A549 (cell line): ENCODE measurements at regions not wholly inside any gene's neighbourhood (a gene's known extent, or its start where the extent isn't known, plus 50 kb on each side); places are given as distances from the start of the nearest gene placed in this dataset.

ENCODE experiments used
- ATAC-seq, 2 experiments: fragments of 200-7000 bp in 1 of 2; fragments of >200 bp in 1 of 2; cut with Nextera tagmentation in 1 of 2; cut with Tn5 transposase in 1 of 2; 3 replicates each; pipeline versions ENCODE4 v1.8.0 to v1.9.1; 2018 to 2020; ENCODE audit warnings: mild to moderate bottlenecking in 1 of 2, moderate library complexity in 1 of 2
- CTCF ChIA-PET: fragments of 300-600 bp; sonication (Branson Sonifier 250); formaldehyde crosslinking; extraction: SDS; loops from one replicate; lab custom pipeline; 2021; ENCODE audit warnings: antibody characterized with exemption, inconsistent platforms; lab: Yijun Ruan, JAX
- POLR2A ChIA-PET: fragments of 350-600 bp; formaldehyde crosslinking; extraction: SDS; loops from one replicate; lab custom pipeline; 2021; ENCODE audit warnings: antibody characterized with exemption, inconsistent platforms; lab: Yijun Ruan, JAX
- DNase-seq, 2 experiments: peaks; one replicate each; pipeline versions ENCODE4 v3.0.0 to v3.0.0-alpha.2; 2011 to 2016; ENCODE audit warnings: low read depth in 1 of 2, low spot score in 1 of 2
- FAIRE-seq: peaks from 2 replicates; lab custom pipeline; 2011; peaks lifted over from hg19 to GRCh38; lab: Jason Lieb, UNC
- H3K27ac ChIP-seq, 2 experiments: fragments of >200 bp; sonication (Bioruptor Twin); formaldehyde crosslinking; 3 replicates each; pipeline ENCODE4 v1.5.1; 2016 to 2017
- H3K4me1 ChIP-seq: fragments of >200 bp; sonication (Bioruptor Twin); formaldehyde crosslinking; 3 replicates; pipeline ENCODE4 v1.6.1; 2016
- H3K4me2 ChIP-seq: fragments of >200 bp; sonication (Bioruptor Twin); formaldehyde crosslinking; 3 replicates; pipeline ENCODE4 v1.6.1; 2016
- H3K4me3 ChIP-seq: fragments of >200 bp; sonication (Bioruptor Twin); formaldehyde crosslinking; 3 replicates; pipeline ENCODE4 v1.5.1; 2016
- H3K9me3 ChIP-seq: fragments of >200 bp; sonication (Bioruptor Twin); formaldehyde crosslinking; 3 replicates; pipeline ENCODE4 v1.6.1; 2016
- BHLHE40 ChIP-seq: IDR thresholded peaks from 2 replicates; pipeline ENCODE4 v1.6.1; 2012; ENCODE audit warnings: low read depth, low read length, inconsistent platforms
- CBX2 ChIP-seq: fragments of 200-600 bp; sonication (generic); IDR thresholded peaks from 2 replicates; pipeline ENCODE4 v1.6.1; 2016; ENCODE audit warnings: low read depth, mild to moderate bottlenecking, borderline replicate concordance
- CEBPB ChIP-seq, 2 experiments: fragments of >200 bp in 1 of 2; sonication (Bioruptor Twin) in 1 of 2; formaldehyde crosslinking in 1 of 2; IDR thresholded peaks; 2 replicates each; pipeline ENCODE4 v1.6.1; 2012 to 2016
- CHD2 ChIP-seq: fragments of 150-350 bp; IDR thresholded peaks from 2 replicates; pipeline ENCODE4 v1.6.1; 2014; ENCODE audit warnings: low read length; ENCODE audit not compliant: partially characterized antibody
- CHD4 ChIP-seq: fragments of 200-600 bp; sonication (generic); IDR thresholded peaks from 2 replicates; pipeline ENCODE4 v1.6.1; 2016; ENCODE audit warnings: antibody characterized with exemption, mild to moderate bottlenecking, borderline replicate concordance
- EHMT2 ChIP-seq: fragments of 200-600 bp; sonication (generic); IDR thresholded peaks from 2 replicates; pipeline ENCODE4 v1.6.1; 2016; ENCODE audit warnings: antibody characterized with exemption, low read depth, mild to moderate bottlenecking, moderate library complexity
- ELK1 ChIP-seq: fragments of 150-350 bp; IDR thresholded peaks from 2 replicates; pipeline ENCODE4 v1.6.1; 2014; ENCODE audit warnings: low read depth, mild to moderate bottlenecking, low read length
- FOSB ChIP-seq: fragments of 250-450 bp; sonication (Bioruptor Pico); IDR thresholded peaks from 2 replicates; pipeline ENCODE4 v1.5.0; 2020; ENCODE audit warnings: mild to moderate bottlenecking, moderate library complexity
- FOXS1 ChIP-seq: fragments of 250-450 bp; sonication (Bioruptor Pico); IDR thresholded peaks from 2 replicates; pipeline ENCODE4 v1.5.0; 2020; ENCODE audit warnings: mild to moderate bottlenecking, moderate library complexity
- GATA3 ChIP-seq: IDR thresholded peaks from 2 replicates; pipeline ENCODE4 v1.6.1; 2012; ENCODE audit warnings: borderline replicate concordance
- HEYL ChIP-seq: fragments of 250-450 bp; sonication (Bioruptor Pico); IDR thresholded peaks from 2 replicates; pipeline ENCODE4 v1.8.0; 2021; ENCODE audit warnings: mild to moderate bottlenecking, moderate library complexity
- HOXA7 ChIP-seq: fragments of 250-450 bp; sonication (Bioruptor Pico); IDR thresholded peaks from 2 replicates; pipeline ENCODE4 v1.5.0; 2020; ENCODE audit warnings: mild to moderate bottlenecking, moderate library complexity
- JUNB ChIP-seq: fragments of >200 bp; sonication (Bioruptor Twin); formaldehyde crosslinking; IDR thresholded peaks from 2 replicates; pipeline ENCODE4 v1.6.1; 2016
- KDM1A ChIP-seq: fragments of 200-600 bp; sonication (generic); IDR thresholded peaks from 2 replicates; pipeline ENCODE4 v1.6.1; 2016; ENCODE audit warnings: low read depth, mild to moderate bottlenecking
- MAFK ChIP-seq: fragments of 450-650 bp; IDR thresholded peaks from 2 replicates; pipeline ENCODE4 v1.6.1; 2014; ENCODE audit not compliant: partially characterized antibody
- NFE2L2 ChIP-seq: fragments of 150-350 bp; conservative IDR thresholded peaks from 2 replicates; pipeline ENCODE4 v1.6.1; 2014; ENCODE audit warnings: low read length
- NR3C1 ChIP-seq: fragments of >200 bp; sonication (Bioruptor Twin); formaldehyde crosslinking; IDR thresholded peaks from 3 replicates; pipeline ENCODE4 v1.6.1; 2017
- PBX3 ChIP-seq: IDR thresholded peaks from 2 replicates; pipeline ENCODE4 v1.6.1; 2012
- POLR2A ChIP-seq: IDR thresholded peaks from 2 replicates; pipeline ENCODE4 v1.6.1; 2012; ENCODE audit warnings: mild to moderate bottlenecking, low read length
- POLR2AphosphoS2 ChIP-seq: conservative IDR thresholded peaks from 2 replicates; pipeline ENCODE4 v1.6.1; 2012; ENCODE audit warnings: low read length, improper control_type of control experiment, inconsistent platforms
- RARB ChIP-seq: fragments of 250-450 bp; sonication (Bioruptor Pico); IDR thresholded peaks from 2 replicates; pipeline ENCODE4 v1.8.0; 2021; ENCODE audit warnings: mild to moderate bottlenecking, moderate library complexity
- RFX5 ChIP-seq: fragments of 450-650 bp; IDR thresholded peaks from 2 replicates; pipeline ENCODE4 v1.7.1; 2014; ENCODE audit warnings: antibody characterized with exemption, mild to moderate bottlenecking, moderate library complexity
- SMC3 ChIP-seq: fragments of >200 bp; sonication (Bioruptor Twin); formaldehyde crosslinking; IDR thresholded peaks from 3 replicates; pipeline ENCODE4 v1.6.1; 2018; ENCODE audit warnings: inconsistent platforms
- SREBF2 ChIP-seq: fragments of 450-650 bp; IDR thresholded peaks from 2 replicates; pipeline ENCODE4 v1.6.1; 2014; ENCODE audit warnings: mild to moderate bottlenecking, moderate library complexity
- ZC3H11A ChIP-seq: fragments of 450-650 bp; IDR thresholded peaks from 2 replicates; pipeline ENCODE4 v1.6.1; 2014; ENCODE audit warnings: antibody characterized with exemption, mild to moderate bottlenecking
- ZFP36 ChIP-seq: fragments of 450-650 bp; IDR thresholded peaks from 2 replicates; pipeline ENCODE4 v1.6.1; 2014; ENCODE audit warnings: borderline replicate concordance; ENCODE audit not compliant: partially characterized antibody
- ZNF302 ChIP-seq: fragments of 250-450 bp; sonication (Bioruptor Pico); IDR thresholded peaks from 2 replicates; pipeline ENCODE4 v1.9.0; 2021; ENCODE audit warnings: inconsistent platforms, mild to moderate bottlenecking, moderate library complexity
- ZSCAN20 ChIP-seq: fragments of 250-450 bp; sonication (Bioruptor Pico); IDR thresholded peaks from 2 replicates; pipeline ENCODE4 v1.8.0; 2022; ENCODE audit warnings: mild to moderate bottlenecking, moderate library complexity
- WGBS: methylation state at CpG from one replicate; pipeline ENCODE4 v1.1.6; 2017; ENCODE audit errors: missing lambda C conversion rate; 5-methylcytosine and 5-hydroxymethylcytosine counted together
- TF ChIP-seq, protein P1 (sequence below): fragments of 250-450 bp; sonication (Bioruptor Pico); IDR thresholded peaks from 2 replicates; pipeline ENCODE4 v1.5.0; 2021; ENCODE audit warnings: mild to moderate bottlenecking, moderate library complexity, borderline replicate concordance
- TF ChIP-seq, protein P2 (sequence below): IDR thresholded peaks from 2 replicates; pipeline ENCODE4 v1.6.1; 2012

- Histone ChIP-seq H3K27ac (no peak overlapping the region), H3K4me3 (no peak overlapping the region), H3K9me3 (no peaks in the 10 kb centered on the region), H3K4me1 (no peaks in the 10 kb centered on the region), H3K4me2 (no peak overlapping the region)
- no peak for DNase-seq
- no peak for ATAC-seq
- ChIA-PET CTCF (no interaction called here), POLR2A (no interaction called here)
- WGBS = 87% methylated on average over 1 of the region's 1 CpG
- no peak for TF ChIP-seq ZSCAN20 (CRISPR knock-in tag)
- TF ChIP-seq EHMT2 = no peak
- no peak for TF ChIP-seq HEYL (CRISPR knock-in tag)
- TF ChIP-seq MAFK = no peak
- TF ChIP-seq GATA3 = no peak
- no peak for TF ChIP-seq CBX2
- FAIRE-seq = no peak
Observed at GRCh38 chr6:11640486-11640885, 102.9 kb downstream of the TMEM170B start.

DNA sequence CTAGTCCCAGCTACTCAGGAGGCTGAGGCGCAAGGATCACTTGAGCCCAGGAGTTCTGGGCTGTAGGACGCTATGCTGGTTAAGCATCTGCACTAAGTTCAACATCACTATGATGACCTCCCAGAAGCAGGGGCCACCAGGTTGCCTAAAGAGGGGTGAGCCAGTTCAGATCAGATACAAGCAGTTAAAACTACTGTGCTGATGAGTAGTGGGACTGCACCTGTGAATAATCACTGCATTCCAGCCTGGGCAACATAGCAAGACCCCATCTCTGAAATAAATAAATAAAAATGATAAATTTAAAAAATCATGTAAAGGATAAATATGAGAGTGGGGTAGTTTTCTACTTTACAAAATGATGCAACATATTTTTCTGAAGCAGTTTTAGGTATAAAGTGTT, 106.5 kb downstream of the TMEM170B start:
- DNase-seq (no peak), ATAC-seq (no peak), FAIRE-seq (no peak)
- CTCF ChIA-PET = interaction anchor here (1.6 to 3.6 kb wide), 2 partner anchors 11 to 590 kb away, joined by 3 to 21 read pairs; no protein-coding TSS in a partner anchor
- H3K27ac ChIP-seq = no peak overlapping the region
- H3K4me2 ChIP-seq = no peak overlapping the region
- POLR2A ChIA-PET = no interaction called here
- 93% methylated on average over 2 of the region's 2 CpGs for WGBS
- TF ChIP-seq RFX5 (no peak), FOSB (CRISPR knock-in tag) (no peak), CHD2 (no peak), SMC3 (no peak), HOXA7 (CRISPR knock-in tag) (no peak), KDM1A (no peak), NFE2L2 (no peak), NR3C1 (no peak), ZSCAN20 (CRISPR knock-in tag) (no peak), ZFP36 (no peak), POLR2AphosphoS2 (no peak)
- TF ChIP-seq, protein P1, sequence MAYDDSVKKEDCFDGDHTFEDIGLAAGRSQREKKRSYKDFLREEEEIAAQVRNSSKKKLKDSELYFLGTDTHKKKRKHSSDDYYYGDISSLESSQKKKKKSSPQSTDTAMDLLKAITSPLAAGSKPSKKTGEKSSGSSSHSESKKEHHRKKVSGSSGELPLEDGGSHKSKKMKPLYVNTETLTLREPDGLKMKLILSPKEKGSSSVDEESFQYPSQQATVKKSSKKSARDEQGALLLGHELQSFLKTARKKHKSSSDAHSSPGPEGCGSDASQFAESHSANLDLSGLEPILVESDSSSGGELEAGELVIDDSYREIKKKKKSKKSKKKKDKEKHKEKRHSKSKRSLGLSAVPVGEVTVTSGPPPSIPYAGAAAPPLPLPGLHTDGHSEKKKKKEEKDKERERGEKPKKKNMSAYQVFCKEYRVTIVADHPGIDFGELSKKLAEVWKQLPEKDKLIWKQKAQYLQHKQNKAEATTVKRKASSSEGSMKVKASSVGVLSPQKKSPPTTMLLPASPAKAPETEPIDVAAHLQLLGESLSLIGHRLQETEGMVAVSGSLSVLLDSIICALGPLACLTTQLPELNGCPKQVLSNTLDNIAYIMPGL (CRISPR knock-in tag) = no peak
- TF ChIP-seq, protein P2, sequence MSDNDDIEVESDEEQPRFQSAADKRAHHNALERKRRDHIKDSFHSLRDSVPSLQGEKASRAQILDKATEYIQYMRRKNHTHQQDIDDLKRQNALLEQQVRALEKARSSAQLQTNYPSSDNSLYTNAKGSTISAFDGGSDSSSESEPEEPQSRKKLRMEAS = no peak
- H3K4me1 ChIP-seq = no peaks in the 10 kb centered on the region
- H3K4me3 ChIP-seq = no peak overlapping the region
- H3K9me3 ChIP-seq = peaks cover 6% of the 10 kb centered on the region; the same call in 2 of the 3 replicates

DNA sequence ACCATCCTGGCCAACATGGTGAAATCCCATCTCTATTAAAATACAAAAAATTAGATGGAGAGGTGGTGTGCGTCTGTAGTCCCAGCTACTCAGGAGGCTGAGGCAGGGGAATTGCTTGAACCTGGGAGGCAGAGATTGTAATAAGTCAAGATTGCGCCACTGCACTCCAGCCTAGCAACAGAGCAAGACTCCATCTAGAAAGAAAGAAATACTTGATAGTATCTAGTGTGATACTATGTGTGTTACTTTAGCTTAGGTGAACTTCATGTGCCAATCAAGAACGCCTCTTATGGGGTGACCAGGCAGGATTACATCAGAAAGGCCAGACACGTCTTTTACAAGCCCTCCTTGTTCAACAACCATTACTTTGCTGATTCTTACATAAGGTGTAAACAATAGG, 107.1 kb downstream of the TMEM170B start:
- DNase-seq (no peak), ATAC-seq (no peak), FAIRE-seq (no peak)
- WGBS = 90% methylated on average over 4 of the region's 4 CpGs
- H3K4me1 ChIP-seq = no peaks in the 10 kb centered on the region; the same call in 2 of the 3 replicates
- TF ChIP-seq RFX5 (no peak), ZSCAN20 (CRISPR knock-in tag) (no peak), POLR2A (no peak), JUNB (no peak), ZC3H11A (no peak)
- H3K4me2 ChIP-seq = no peak overlapping the region
- H3K27ac ChIP-seq = no peak overlapping the region
- POLR2A ChIA-PET = no interaction called here
- CTCF ChIA-PET = interaction anchor here (1.3 to 3.6 kb wide), 3 partner anchors 11 to 590 kb away, joined by 3 to 21 read pairs (median 3); no protein-coding TSS in a partner anchor
- no peak overlapping the region for H3K4me3 ChIP-seq
- peaks cover 6% of the 10 kb centered on the region; the same call in 2 of the 3 replicates for H3K9me3 ChIP-seq

GRCh38 chr6:11645016-11645415, 107.5 kb downstream of the TMEM170B start:
- peaks cover 6% of the 10 kb centered on the region; the same call in 2 of the 3 replicates for H3K9me3 ChIP-seq
- FAIRE-seq (no peak), DNase-seq (no peak), ATAC-seq (no peak)
- peaks cover 3% of the 10 kb centered on the region; the same call in 1 of the 3 replicates for H3K4me1 ChIP-seq
- H3K4me3 ChIP-seq = no peak overlapping the region
- H3K4me2 ChIP-seq = no peak overlapping the region
- TF ChIP-seq CHD4 (no peak), RARB (no peak), BHLHE40 (no peak), GATA3 (no peak), CEBPB (IDR thresholded peaks at IDR 0.05) (no peak), FOXS1 (CRISPR knock-in tag) (no peak), FOSB (CRISPR knock-in tag) (no peak), PBX3 (no peak), HEYL (CRISPR knock-in tag) (no peak), ZNF302 (CRISPR knock-in tag) (no peak), POLR2AphosphoS2 (no peak), SREBF2 (no peak), POLR2A (no peak), EHMT2 (no peak), ELK1 (no peak)
- POLR2A ChIA-PET = no interaction called here
- 48% methylated on average over 1 of the region's 1 CpG for WGBS
- no peak overlapping the region for H3K27ac ChIP-seq
- CTCF ChIA-PET = interaction anchor here (1.3 to 3.6 kb wide), 3 partner anchors 11 to 589 kb away, joined by 3 to 21 read pairs (median 3); no protein-coding TSS in a partner anchor
